ENCODE measurements at regions not wholly inside any gene's neighbourhood (a gene's known extent, or its start where the extent isn't known, plus 50 kb on each side); places are given as distances from the start of the nearest gene placed in this dataset.

GRCh38 chr5:142508591-142508990, 177.3 kb downstream of the FGF1 start:
- Histone ChIP-seq H3F3A (ENCODE audit: insufficient read depth, low read length, poor library complexity, severe bottlenecking) (no peaks in the 10 kb centered on the region), H3K79me2 (replicated peaks; ENCODE audit: insufficient read depth, low read length) (no peaks in the 10 kb centered on the region), H3K4me3 (ENCODE audit: low read length) (no peak overlapping the region), H2AFZ (ENCODE audit: low read depth, low read length) (no peak overlapping the region), H3K36me3 (ENCODE audit: insufficient read depth, low read length) (no peaks in the 10 kb centered on the region), H3K27me3 (ENCODE audit: insufficient read depth, low read depth, low read length) (no peaks in the 10 kb centered on the region), H3K9me2 (ENCODE audit: insufficient read depth, low read length) (no peaks in the 10 kb centered on the region), H4K20me1 (ENCODE audit: insufficient read depth) (no peaks in the 10 kb centered on the region), H3K9me3 (ENCODE audit: low read length) (no peaks in the 10 kb centered on the region), H3K9ac (ENCODE audit: low read length) (no peak overlapping the region), H3K4me2 (ENCODE audit: low read length) (no peak overlapping the region), H3K27ac (ENCODE audit: low read length) (no peak overlapping the region)
- TF ChIP-seq POLR2AphosphoS5 (IDR thresholded peaks at IDR 0.05) (no peak), REST (IDR thresholded peaks at IDR 0.05; ENCODE audit: borderline replicate concordance) (no peak), TAF1 (IDR thresholded peaks at IDR 0.05; ENCODE audit: low read depth) (no peak), MXI1 (conservative IDR thresholded peaks at IDR 0.05; ENCODE audit: poor library complexity, severe bottlenecking) (no peak), CTCF (IDR thresholded peaks at IDR 0.05; ENCODE audit: poor library complexity, severe bottlenecking) (no peak), SMC3 (conservative IDR thresholded peaks at IDR 0.05; ENCODE audit: poor library complexity) (no peak), EP300 (conservative IDR thresholded peaks at IDR 0.05; ENCODE audit: poor library complexity, severe bottlenecking) (no peak), RAD21 (conservative IDR thresholded peaks at IDR 0.05) (no peak), EZH2 (IDR thresholded peaks at IDR 0.05; ENCODE audit: borderline replicate concordance, insufficient read depth, low read length, poor library complexity, severe bottlenecking) (no peak)

- no peak for TF ChIP-seq RAD21 (conservative IDR thresholded peaks at IDR 0.05)
- no peak for TF ChIP-seq CTCF (IDR thresholded peaks at IDR 0.05; ENCODE audit: poor library complexity, severe bottlenecking)
- Histone ChIP-seq H3F3A (ENCODE audit: insufficient read depth, low read length, poor library complexity, severe bottlenecking) (no peaks in the 10 kb centered on the region), H3K9me2 (ENCODE audit: insufficient read depth, low read length) (no peaks in the 10 kb centered on the region), H3K79me2 (replicated peaks; ENCODE audit: insufficient read depth, low read length) (no peaks in the 10 kb centered on the region), H3K4me2 (ENCODE audit: low read length) (no peak overlapping the region), H3K9me3 (ENCODE audit: low read length) (no peaks in the 10 kb centered on the region), H2AFZ (ENCODE audit: low read depth, low read length) (no peak overlapping the region), H3K9ac (ENCODE audit: low read length) (no peak overlapping the region), H3K27me3 (ENCODE audit: insufficient read depth, low read depth, low read length) (no peaks in the 10 kb centered on the region), H3K36me3 (ENCODE audit: insufficient read depth, low read length) (no peaks in the 10 kb centered on the region), H3K4me3 (ENCODE audit: low read length) (no peak overlapping the region), H4K20me1 (ENCODE audit: insufficient read depth) (no peaks in the 10 kb centered on the region), H3K27ac (ENCODE audit: low read length) (no peak overlapping the region)
Measured at GRCh38 chr5:142507531-142508372, 178.1 kb downstream of the FGF1 start.

Data from neural cell (in vitro differentiated cells).